DOHH2 (cell line): ENCODE measurements at regions not wholly inside any gene's neighbourhood (a gene's known extent, or its start where the extent isn't known, plus 50 kb on each side); places are given as distances from the start of the nearest gene placed in this dataset.

Experiments used
- CTCF ChIP-seq: fragments of 200-600 bp; sonication (generic); IDR thresholded peaks from one replicate; pipeline ENCODE4 v1.5.1; 2014; ENCODE audit warnings: antibody characterized with exemption, mild to moderate bottlenecking, low read depth, low read length; ENCODE audit not compliant: poor library complexity, severe bottlenecking
- EZH2phosphoT487 ChIP-seq: fragments of 200-600 bp; sonication (generic); IDR thresholded peaks from 2 replicates; pipeline ENCODE4 v1.6.1; 2017; ENCODE audit warnings: borderline replicate concordance, mild to moderate bottlenecking, antibody characterized with exemption, low read length, moderate library complexity, mixed read lengths

GRCh38 chr5:155871623-155872022 is 455.3 kb upstream of the SGCD start:
- TF ChIP-seq CTCF (no peak), EZH2phosphoT487 (no peak)
